H1 (cell line): ENCODE measurements at regions not wholly inside any gene's neighbourhood (a gene's known extent, or its start where the extent isn't known, plus 50 kb on each side); places are given as distances from the start of the nearest gene placed in this dataset.

Experiments used
- CTCF ChIA-PET: fragments of 300-600 bp; sonication (Branson Sonifier 250); formaldehyde crosslinking; loops from one replicate; lab custom pipeline; 2021; ENCODE audit not compliant: partially characterized antibody; lab: Charles Lee
- POLR2A ChIA-PET: fragments of 300-600 bp; sonication (Branson Sonifier 250); formaldehyde crosslinking; loops from one replicate; lab custom pipeline; 2021; ENCODE audit warnings: inconsistent platforms; ENCODE audit not compliant: partially characterized antibody; lab: Charles Lee
- DNase-seq, 2 experiments: peaks; one replicate each; pipeline versions ENCODE4 v3.0.0 to v3.0.0-alpha.2; 2010 to 2022; ENCODE audit warnings: low spot score in 2 of 2, low read depth in 1 of 2, mixed read lengths in 1 of 2
- FAIRE-seq: peaks from 2 replicates; lab custom pipeline; 2011; peaks lifted over from hg19 to GRCh38; lab: Jason Lieb, UNC
- H2AFZ ChIP-seq: 2 replicates; pipeline ENCODE4 v1.8.1; 2012; ENCODE audit warnings: low read length, inconsistent platforms
- H2AK5ac ChIP-seq: 2 replicates; pipeline ENCODE4 v1.6.1; 2013; ENCODE audit warnings: low read depth, low read length
- H2BK120ac ChIP-seq: replicated peaks from 2 replicates; pipeline ENCODE3; 2013; ENCODE audit warnings: low read depth, low read length, inconsistent platforms
- H2BK12ac ChIP-seq: 2 replicates; pipeline ENCODE4 v1.6.1; 2013; ENCODE audit warnings: low read depth, low read length
- H2BK15ac ChIP-seq: 2 replicates; pipeline ENCODE4 v1.6.1; 2013; ENCODE audit warnings: low read length
- H2BK20ac ChIP-seq: 2 replicates; pipeline ENCODE4 v1.6.1; 2013; ENCODE audit warnings: low read length
- H2BK5ac ChIP-seq: 2 replicates; pipeline ENCODE4 v1.6.1; 2013; ENCODE audit warnings: low read depth, low read length
- H3K14ac ChIP-seq: 2 replicates; pipeline ENCODE4 v1.6.1; 2013; ENCODE audit warnings: inconsistent platforms; ENCODE audit not compliant: insufficient read length
- H3K18ac ChIP-seq: 2 replicates; pipeline ENCODE4 v1.6.1; 2013; ENCODE audit warnings: low read length; ENCODE audit errors: extremely low read depth
- H3K23ac ChIP-seq: 2 replicates; pipeline ENCODE4 v1.6.1; 2013; ENCODE audit warnings: inconsistent platforms; ENCODE audit not compliant: insufficient read length
- H3K23me2 ChIP-seq: 2 replicates; pipeline ENCODE4 v1.6.1; 2013; ENCODE audit warnings: low read depth, low read length
- H3K27ac ChIP-seq: 2 replicates; pipeline ENCODE4 v1.6.1; 2011; ENCODE audit warnings: low read depth, low read length, inconsistent platforms
- H3K27me3 ChIP-seq, 4 experiments: replicated peaks in 1 of 4; 1 replicate in 1 of 4; 2 replicates in 3 of 4; pipeline versions ENCODE4 v1.6.1 to v1.8.1; 2011 to 2013; ENCODE audit warnings: low read length in 3 of 4, mild to moderate bottlenecking in 3 of 4, inconsistent platforms in 2 of 4, mixed read lengths in 2 of 4, moderate library complexity in 1 of 4; ENCODE audit not compliant: control insufficient read depth in 3 of 4, insufficient read depth in 3 of 4; ENCODE audit errors: extremely low read depth in 1 of 4
- H3K36me3 ChIP-seq, 4 experiments: 2 replicates each; pipeline versions ENCODE4 v1.6.1 to v1.8.1; 2011 to 2013; ENCODE audit warnings: mild to moderate bottlenecking in 4 of 4, low read length in 3 of 4, moderate library complexity in 2 of 4, control low read depth in 1 of 4, inconsistent platforms in 1 of 4; ENCODE audit not compliant: insufficient read depth in 4 of 4, control insufficient read depth in 2 of 4
- H3K4ac ChIP-seq: replicated peaks from 2 replicates; pipeline ENCODE3; 2013; ENCODE audit warnings: low read length, low read depth, mixed read lengths, inconsistent platforms; ENCODE audit not compliant: insufficient read length
- H3K4me1 ChIP-seq, 4 experiments: replicated peaks in 1 of 4; 1 replicate in 1 of 4; 2 replicates in 3 of 4; pipeline versions ENCODE4 v1.6.1 to v1.8.1; 2011 to 2013; ENCODE audit warnings: low read length in 3 of 4, inconsistent platforms in 2 of 4, mixed read lengths in 1 of 4; ENCODE audit not compliant: insufficient read depth in 4 of 4, control insufficient read depth in 3 of 4
- H3K4me2 ChIP-seq, 2 experiments: 2 replicates each; pipeline versions ENCODE4 v1.6.1 to v1.8.1; 2011 to 2013; ENCODE audit warnings: low read depth in 2 of 2, low read length in 2 of 2, control low read depth in 1 of 2, inconsistent platforms in 1 of 2, mild to moderate bottlenecking in 1 of 2; ENCODE audit not compliant: insufficient read depth in 1 of 2
- H3K4me3 ChIP-seq, 4 experiments: fragments of 200-600, 300-600 bp in 1 of 4; sonication (generic), shearing (Covaris generic), sonication (Bioruptor Twin) in 1 of 4; 2 replicates each; pipeline versions ENCODE4 v1.5.1 to v1.8.1; 2011 to 2016; ENCODE audit warnings: low read length in 4 of 4, low read depth in 3 of 4, control low read depth in 2 of 4, inconsistent platforms in 2 of 4, mild to moderate bottlenecking in 2 of 4, mixed read lengths in 1 of 4, moderate library complexity in 1 of 4; ENCODE audit not compliant: insufficient read depth in 2 of 4; ENCODE audit errors: extremely low read depth in 1 of 4
- H3K56ac ChIP-seq: replicated peaks from 2 replicates; pipeline ENCODE3; 2013; ENCODE audit warnings: low read depth, mild to moderate bottlenecking, mixed read lengths, low read length, inconsistent platforms; ENCODE audit not compliant: insufficient read length
- H3K79me1 ChIP-seq: 2 replicates; pipeline ENCODE4 v1.6.1; 2013; ENCODE audit warnings: low read depth, low read length, control low read depth
- H3K79me2 ChIP-seq, 2 experiments: 2 replicates each; pipeline versions ENCODE4 v1.6.1 to v1.8.1; 2012 to 2013; ENCODE audit warnings: low read length in 2 of 2, mild to moderate bottlenecking in 2 of 2, inconsistent platforms in 1 of 2; ENCODE audit not compliant: insufficient read depth in 2 of 2, control insufficient read depth in 1 of 2
- H3K9ac ChIP-seq, 4 experiments: replicated peaks in 1 of 4; 1 replicate in 1 of 4; 2 replicates in 3 of 4; pipeline versions ENCODE4 v1.6.1 to v1.8.1; 2011 to 2013; ENCODE audit warnings: low read depth in 3 of 4, low read length in 3 of 4, control low read depth in 2 of 4, mild to moderate bottlenecking in 2 of 4, moderate library complexity in 2 of 4, inconsistent platforms in 1 of 4; ENCODE audit errors: extremely low read depth in 1 of 4
- H3K9me3 ChIP-seq, 2 experiments: 2 replicates each; pipeline versions ENCODE4 v1.6.1 to v1.8.1; 2012 to 2013; ENCODE audit warnings: mild to moderate bottlenecking in 2 of 2, moderate library complexity in 2 of 2, control low read depth in 1 of 2, inconsistent platforms in 1 of 2, low read depth in 1 of 2, low read length in 1 of 2, mixed read lengths in 1 of 2; ENCODE audit not compliant: insufficient read depth in 2 of 2
- H4K20me1 ChIP-seq, 2 experiments: replicated peaks in 1 of 2; 2 replicates each; pipeline versions ENCODE3 to v1.8.1; 2011 to 2013; ENCODE audit warnings: inconsistent platforms in 2 of 2, low read length in 2 of 2, mild to moderate bottlenecking in 1 of 2; ENCODE audit not compliant: insufficient read depth in 2 of 2, control insufficient read depth in 1 of 2
- H4K5ac ChIP-seq: 2 replicates; pipeline ENCODE4 v1.6.1; 2013; ENCODE audit warnings: low read length, low read depth, mixed read lengths, inconsistent platforms; ENCODE audit not compliant: insufficient read length
- H4K8ac ChIP-seq: 2 replicates; pipeline ENCODE4 v1.8.0; 2013; ENCODE audit warnings: mild to moderate bottlenecking, moderate library complexity, low read length, inconsistent platforms; ENCODE audit not compliant: insufficient read depth; ENCODE audit errors: extremely low read depth
- H4K91ac ChIP-seq: replicated peaks from 2 replicates; pipeline ENCODE3; 2013; ENCODE audit warnings: low read length, mixed read lengths, inconsistent platforms; ENCODE audit not compliant: insufficient read length
- BCL11A ChIP-seq, 2 experiments: IDR thresholded peaks; one replicate each; pipeline ENCODE4 v1.6.1; 2011; ENCODE audit warnings: low read depth in 2 of 2, low read length in 2 of 2, mild to moderate bottlenecking in 2 of 2
- CBX8 ChIP-seq: fragments of 300-800, 300-1000 bp; sonication (generic); IDR thresholded peaks from 2 replicates; pipeline ENCODE4 v1.7.1; 2016; ENCODE audit warnings: low read depth, low read length, borderline replicate concordance
- CEBPB ChIP-seq: IDR thresholded peaks from 2 replicates; pipeline ENCODE4 v1.6.1; 2012; ENCODE audit warnings: low read depth, low read length
- CREB1 ChIP-seq: IDR thresholded peaks from 2 replicates; pipeline ENCODE4 v1.6.1; 2012; ENCODE audit warnings: inconsistent platforms
- HDAC2 ChIP-seq, 2 experiments: fragments of 300-600 bp in 1 of 2; sonication (generic) in 1 of 2; IDR thresholded peaks; 2 replicates each; pipeline ENCODE4 v1.6.1; 2011 to 2012; ENCODE audit warnings: low read depth in 2 of 2, low read length in 2 of 2, mild to moderate bottlenecking in 2 of 2, moderate library complexity in 2 of 2, borderline replicate concordance in 1 of 2, inconsistent platforms in 1 of 2
- SIX5 ChIP-seq: IDR thresholded peaks from 2 replicates; pipeline ENCODE4 v1.6.1; 2011; ENCODE audit warnings: mild to moderate bottlenecking, low read depth, low read length
- SRF ChIP-seq: IDR thresholded peaks from 2 replicates; pipeline ENCODE4 v1.6.1; 2011; ENCODE audit warnings: mild to moderate bottlenecking, low read depth, low read length, moderate library complexity
- TCF12 ChIP-seq: IDR thresholded peaks from 2 replicates; pipeline ENCODE4 v1.6.1; 2011; ENCODE audit warnings: low read depth, mild to moderate bottlenecking, low read length
- ZNF274 ChIP-seq: IDR thresholded peaks from 2 replicates; pipeline ENCODE4 v1.7.0; 2012; ENCODE audit warnings: low read length, borderline replicate concordance; ENCODE audit errors: extremely low read depth
- WGBS, 2 experiments: shearing (Covaris generic) in 1 of 2; methylation state at CpG; one replicate each; pipeline versions ENCODE4 v1.1.6 to v1.1.7; 2013 to 2015; ENCODE audit warnings: low lambda C conversion rate in 2 of 2, mixed read lengths in 2 of 2, inconsistent platforms in 1 of 2, low coverage in 1 of 2, missing lambda C conversion rate in 1 of 2; ENCODE audit not compliant: insufficient replicate concordance in 2 of 2, insufficient coverage in 1 of 2, insufficient read length in 1 of 2; ENCODE audit errors: extremely low coverage in 1 of 2, missing lambda C conversion rate in 1 of 2; 5-methylcytosine and 5-hydroxymethylcytosine counted together

DNA sequence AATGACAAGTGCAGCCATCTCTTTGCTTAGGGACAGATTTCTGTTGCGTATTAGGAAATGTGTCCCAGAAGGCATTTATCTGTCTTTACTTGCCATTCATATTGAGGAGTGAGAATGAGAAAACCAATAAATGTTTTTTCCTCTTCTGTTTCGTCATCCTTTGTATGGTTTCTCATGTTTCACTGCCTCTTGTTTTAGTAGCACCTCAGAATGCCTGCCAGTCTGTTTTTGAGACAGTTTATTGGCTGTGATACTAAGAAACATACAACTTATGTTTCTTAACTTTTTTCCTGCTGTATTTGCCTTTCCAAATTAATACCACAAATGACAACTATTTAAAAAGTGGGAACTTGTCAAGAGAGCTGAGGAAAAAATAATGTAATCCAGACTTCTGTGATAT, 390.2 kb upstream of the GOLIM4 start:
- no peak for DNase-seq
- H2BK20ac ChIP-seq: no peak overlapping the region
- no peak overlapping the region for H3K4ac ChIP-seq
- no peaks in the 10 kb centered on the region for H3K79me2 ChIP-seq
- H3K9me3 ChIP-seq: no peaks in the 10 kb centered on the region
- H3K27ac ChIP-seq: no peak overlapping the region
- no peak overlapping the region for H3K56ac ChIP-seq
- H2AFZ ChIP-seq: no peak overlapping the region
- WGBS, 2 experiments: 96% methylated on average over 2 of the region's 2 CpGs; no CpG with 5 or more reads in 1 of the 2 experiments
- no peak overlapping the region for H3K23ac ChIP-seq
- H3K79me1 ChIP-seq: no peaks in the 10 kb centered on the region
- H3K18ac ChIP-seq: no peak overlapping the region
- no peaks in the 10 kb centered on the region for H3K27me3 ChIP-seq
- no peak overlapping the region for H3K4me2 ChIP-seq
- no peak overlapping the region for H3K14ac ChIP-seq
- H4K5ac ChIP-seq: no peak overlapping the region
- CTCF ChIA-PET: no interaction called here
- H4K91ac ChIP-seq: no peak overlapping the region
- H3K4me3 ChIP-seq: no peak overlapping the region
- H2BK12ac ChIP-seq: no peak overlapping the region
- H2BK120ac ChIP-seq: no peak overlapping the region
- no peak overlapping the region for H2AK5ac ChIP-seq
- H3K4me1 ChIP-seq: peaks cover 0 to 3% (median 0%) of the 10 kb centered on the region in 4 experiments; a peak in 1 of 7 replicates
- no peak overlapping the region for H4K8ac ChIP-seq
- H2BK5ac ChIP-seq: no peak overlapping the region
- H2BK15ac ChIP-seq: no peak overlapping the region
- H4K20me1 ChIP-seq: no peaks in the 10 kb centered on the region
- POLR2A ChIA-PET: no interaction called here
- TF ChIP-seq BCL11A (IDR thresholded peaks at IDR 0.05; ENCODE audit: low read depth in 2 of 2, low read length in 2 of 2) (no peak), CBX8 (no peak), CEBPB (no peak), TCF12 (no peak), HDAC2 (IDR thresholded peaks at IDR 0.05; ENCODE audit: borderline replicate concordance in 1 of 2, low read depth in 2 of 2, low read length in 2 of 2) (no peak), ZNF274 (no peak), SIX5 (no peak), SRF (no peak), CREB1 (no peak)
- H3K36me3 ChIP-seq: no peaks in the 10 kb centered on the region
- no peaks in the 10 kb centered on the region for H3K23me2 ChIP-seq
- FAIRE-seq: no peak
- H3K9ac ChIP-seq: no peak overlapping the region
